ENCODE measurements at regions not wholly inside any gene's neighbourhood (a gene's known extent, or its start where the extent isn't known, plus 50 kb on each side); places are given as distances from the start of the nearest gene placed in this dataset.

DNA sequence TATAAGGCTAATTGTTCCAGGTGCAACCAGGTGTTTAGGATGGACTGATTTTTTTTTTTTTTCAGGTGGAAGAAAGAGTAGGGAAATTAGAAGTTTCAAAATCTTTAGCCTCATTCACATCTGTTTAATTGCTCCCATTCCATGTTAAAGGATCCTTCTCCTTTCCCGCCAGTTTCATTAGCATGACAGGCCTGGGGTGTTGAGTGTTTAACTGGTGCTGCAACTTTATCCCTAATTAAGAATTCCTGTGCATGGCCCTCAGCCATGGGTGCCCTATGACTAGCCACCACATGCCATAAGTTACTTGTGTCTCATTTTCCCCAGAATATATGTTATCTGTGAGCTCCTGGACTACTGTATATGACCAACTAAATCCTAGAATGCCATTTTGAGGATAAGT lies 501.4 kb downstream of the NSUN3 start:
- no peak overlapping the region for H3K9ac ChIP-seq (ENCODE audit: low read length)

DNA sequence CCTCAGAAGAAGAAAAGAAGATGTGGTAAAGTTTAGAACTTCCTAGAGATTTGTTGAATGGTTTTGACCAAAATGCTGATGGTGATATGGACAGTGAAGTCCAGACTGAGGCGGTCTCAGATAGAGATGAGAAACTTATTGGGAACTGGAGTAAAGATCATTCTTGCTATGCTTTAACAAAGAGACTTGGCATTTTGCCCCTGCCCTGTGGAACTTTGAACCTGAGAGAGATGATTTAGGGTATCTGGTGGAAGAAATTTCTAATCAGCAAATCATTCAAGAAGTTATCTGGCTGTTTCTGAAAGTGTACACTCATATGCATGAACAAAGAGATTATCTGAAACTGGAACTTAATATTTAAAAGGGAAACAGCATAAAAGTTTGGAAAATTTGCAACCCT lies 505.2 kb downstream of the NSUN3 start:
- Histone ChIP-seq H3K9me2 (ENCODE audit: insufficient read depth, low read length) (no peaks in the 10 kb centered on the region), H3K9ac (ENCODE audit: low read length) (no peak overlapping the region), H4K20me1 (ENCODE audit: insufficient read depth) (no peaks in the 10 kb centered on the region), H3K4me3 (ENCODE audit: low read length) (no peak overlapping the region), H3K9me3 (ENCODE audit: low read length) (no peaks in the 10 kb centered on the region), H3K4me2 (ENCODE audit: low read length) (no peak overlapping the region), H3K27ac (ENCODE audit: low read length) (no peak overlapping the region), H2AFZ (ENCODE audit: low read depth, low read length) (no peak overlapping the region), H3F3A (ENCODE audit: insufficient read depth, low read length, poor library complexity, severe bottlenecking) (no peaks in the 10 kb centered on the region), H3K36me3 (ENCODE audit: insufficient read depth, low read length) (no peaks in the 10 kb centered on the region), H3K27me3 (ENCODE audit: insufficient read depth, low read depth, low read length) (no peaks in the 10 kb centered on the region), H3K79me2 (replicated peaks; ENCODE audit: insufficient read depth, low read length) (no peaks in the 10 kb centered on the region)
- TF ChIP-seq TAF1 (IDR thresholded peaks at IDR 0.05; ENCODE audit: low read depth) (no peak), EP300 (conservative IDR thresholded peaks at IDR 0.05; ENCODE audit: poor library complexity, severe bottlenecking) (no peak), RAD21 (conservative IDR thresholded peaks at IDR 0.05) (no peak), SMC3 (conservative IDR thresholded peaks at IDR 0.05; ENCODE audit: poor library complexity) (no peak), MXI1 (conservative IDR thresholded peaks at IDR 0.05; ENCODE audit: poor library complexity, severe bottlenecking) (no peak), POLR2AphosphoS5 (IDR thresholded peaks at IDR 0.05) (no peak), EZH2 (IDR thresholded peaks at IDR 0.05; ENCODE audit: borderline replicate concordance, insufficient read depth, low read length, poor library complexity, severe bottlenecking) (no peak)
- TF ChIP-seq, protein P1, sequence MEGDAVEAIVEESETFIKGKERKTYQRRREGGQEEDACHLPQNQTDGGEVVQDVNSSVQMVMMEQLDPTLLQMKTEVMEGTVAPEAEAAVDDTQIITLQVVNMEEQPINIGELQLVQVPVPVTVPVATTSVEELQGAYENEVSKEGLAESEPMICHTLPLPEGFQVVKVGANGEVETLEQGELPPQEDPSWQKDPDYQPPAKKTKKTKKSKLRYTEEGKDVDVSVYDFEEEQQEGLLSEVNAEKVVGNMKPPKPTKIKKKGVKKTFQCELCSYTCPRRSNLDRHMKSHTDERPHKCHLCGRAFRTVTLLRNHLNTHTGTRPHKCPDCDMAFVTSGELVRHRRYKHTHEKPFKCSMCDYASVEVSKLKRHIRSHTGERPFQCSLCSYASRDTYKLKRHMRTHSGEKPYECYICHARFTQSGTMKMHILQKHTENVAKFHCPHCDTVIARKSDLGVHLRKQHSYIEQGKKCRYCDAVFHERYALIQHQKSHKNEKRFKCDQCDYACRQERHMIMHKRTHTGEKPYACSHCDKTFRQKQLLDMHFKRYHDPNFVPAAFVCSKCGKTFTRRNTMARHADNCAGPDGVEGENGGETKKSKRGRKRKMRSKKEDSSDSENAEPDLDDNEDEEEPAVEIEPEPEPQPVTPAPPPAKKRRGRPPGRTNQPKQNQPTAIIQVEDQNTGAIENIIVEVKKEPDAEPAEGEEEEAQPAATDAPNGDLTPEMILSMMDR (IDR thresholded peaks at IDR 0.05; ENCODE audit: poor library complexity, severe bottlenecking) = no peak
- TF ChIP-seq, protein P2, sequence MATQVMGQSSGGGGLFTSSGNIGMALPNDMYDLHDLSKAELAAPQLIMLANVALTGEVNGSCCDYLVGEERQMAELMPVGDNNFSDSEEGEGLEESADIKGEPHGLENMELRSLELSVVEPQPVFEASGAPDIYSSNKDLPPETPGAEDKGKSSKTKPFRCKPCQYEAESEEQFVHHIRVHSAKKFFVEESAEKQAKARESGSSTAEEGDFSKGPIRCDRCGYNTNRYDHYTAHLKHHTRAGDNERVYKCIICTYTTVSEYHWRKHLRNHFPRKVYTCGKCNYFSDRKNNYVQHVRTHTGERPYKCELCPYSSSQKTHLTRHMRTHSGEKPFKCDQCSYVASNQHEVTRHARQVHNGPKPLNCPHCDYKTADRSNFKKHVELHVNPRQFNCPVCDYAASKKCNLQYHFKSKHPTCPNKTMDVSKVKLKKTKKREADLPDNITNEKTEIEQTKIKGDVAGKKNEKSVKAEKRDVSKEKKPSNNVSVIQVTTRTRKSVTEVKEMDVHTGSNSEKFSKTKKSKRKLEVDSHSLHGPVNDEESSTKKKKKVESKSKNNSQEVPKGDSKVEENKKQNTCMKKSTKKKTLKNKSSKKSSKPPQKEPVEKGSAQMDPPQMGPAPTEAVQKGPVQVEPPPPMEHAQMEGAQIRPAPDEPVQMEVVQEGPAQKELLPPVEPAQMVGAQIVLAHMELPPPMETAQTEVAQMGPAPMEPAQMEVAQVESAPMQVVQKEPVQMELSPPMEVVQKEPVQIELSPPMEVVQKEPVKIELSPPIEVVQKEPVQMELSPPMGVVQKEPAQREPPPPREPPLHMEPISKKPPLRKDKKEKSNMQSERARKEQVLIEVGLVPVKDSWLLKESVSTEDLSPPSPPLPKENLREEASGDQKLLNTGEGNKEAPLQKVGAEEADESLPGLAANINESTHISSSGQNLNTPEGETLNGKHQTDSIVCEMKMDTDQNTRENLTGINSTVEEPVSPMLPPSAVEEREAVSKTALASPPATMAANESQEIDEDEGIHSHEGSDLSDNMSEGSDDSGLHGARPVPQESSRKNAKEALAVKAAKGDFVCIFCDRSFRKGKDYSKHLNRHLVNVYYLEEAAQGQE (IDR thresholded peaks at IDR 0.05; ENCODE audit: borderline replicate concordance) = no peak

More for the DNA sequence above, 501.4 kb downstream of the NSUN3 start:
- H3K79me2 ChIP-seq (replicated peaks; ENCODE audit: insufficient read depth, low read length) = no peaks in the 10 kb centered on the region
- no peaks in the 10 kb centered on the region for H3K27me3 ChIP-seq (ENCODE audit: insufficient read depth, low read depth, low read length)
- H3K36me3 ChIP-seq (ENCODE audit: insufficient read depth, low read length) = no peaks in the 10 kb centered on the region
- H3K4me2 ChIP-seq (ENCODE audit: low read length) = no peak overlapping the region
- H3K27ac ChIP-seq (ENCODE audit: low read length) = no peak overlapping the region
- H4K20me1 ChIP-seq (ENCODE audit: insufficient read depth) = no peaks in the 10 kb centered on the region
- H3K4me3 ChIP-seq (ENCODE audit: low read length) = no peak overlapping the region
- no peak overlapping the region for H2AFZ ChIP-seq (ENCODE audit: low read depth, low read length)
- H3K9me3 ChIP-seq (ENCODE audit: low read length) = no peaks in the 10 kb centered on the region
- TF ChIP-seq RAD21 (conservative IDR thresholded peaks at IDR 0.05) = no peak
- TF ChIP-seq TAF1 (IDR thresholded peaks at IDR 0.05; ENCODE audit: low read depth) = no peak
- TF ChIP-seq, protein P2 (IDR thresholded peaks at IDR 0.05; ENCODE audit: borderline replicate concordance) = no peak
- TF ChIP-seq EP300 (conservative IDR thresholded peaks at IDR 0.05; ENCODE audit: poor library complexity, severe bottlenecking) = no peak
- TF ChIP-seq, protein P1 (IDR thresholded peaks at IDR 0.05; ENCODE audit: poor library complexity, severe bottlenecking) = no peak
- TF ChIP-seq SMC3 (conservative IDR thresholded peaks at IDR 0.05; ENCODE audit: poor library complexity) = no peak
- no peak for TF ChIP-seq MXI1 (conservative IDR thresholded peaks at IDR 0.05; ENCODE audit: poor library complexity, severe bottlenecking)
- no peak for TF ChIP-seq POLR2AphosphoS5 (IDR thresholded peaks at IDR 0.05)
- TF ChIP-seq EZH2 (IDR thresholded peaks at IDR 0.05; ENCODE audit: borderline replicate concordance, insufficient read depth, low read length, poor library complexity, severe bottlenecking) = no peak
- H3K9me2 ChIP-seq (ENCODE audit: insufficient read depth, low read length) = no peaks in the 10 kb centered on the region
- H3F3A ChIP-seq (ENCODE audit: insufficient read depth, low read length, poor library complexity, severe bottlenecking) = no peaks in the 10 kb centered on the region
